C4-2B (cell line): ENCODE measurements at regions not wholly inside any gene's neighbourhood (a gene's known extent, or its start where the extent isn't known, plus 50 kb on each side); places are given as distances from the start of the nearest gene placed in this dataset.

ENCODE experiments used
- ZFX ChIP-seq: fragments of 450-650 bp; IDR thresholded peaks from 2 replicates; pipeline ENCODE4 v1.6.1; 2017
- TF ChIP-seq, protein P1 (sequence below): fragments of 450-650 bp; conservative IDR thresholded peaks from 2 replicates; pipeline ENCODE4 v1.5.1; 2017; ENCODE audit warnings: mild to moderate bottlenecking

GRCh38 chrX:933611-934010, 278.8 kb downstream of the CRLF2 start:
- TF ChIP-seq, protein P1, sequence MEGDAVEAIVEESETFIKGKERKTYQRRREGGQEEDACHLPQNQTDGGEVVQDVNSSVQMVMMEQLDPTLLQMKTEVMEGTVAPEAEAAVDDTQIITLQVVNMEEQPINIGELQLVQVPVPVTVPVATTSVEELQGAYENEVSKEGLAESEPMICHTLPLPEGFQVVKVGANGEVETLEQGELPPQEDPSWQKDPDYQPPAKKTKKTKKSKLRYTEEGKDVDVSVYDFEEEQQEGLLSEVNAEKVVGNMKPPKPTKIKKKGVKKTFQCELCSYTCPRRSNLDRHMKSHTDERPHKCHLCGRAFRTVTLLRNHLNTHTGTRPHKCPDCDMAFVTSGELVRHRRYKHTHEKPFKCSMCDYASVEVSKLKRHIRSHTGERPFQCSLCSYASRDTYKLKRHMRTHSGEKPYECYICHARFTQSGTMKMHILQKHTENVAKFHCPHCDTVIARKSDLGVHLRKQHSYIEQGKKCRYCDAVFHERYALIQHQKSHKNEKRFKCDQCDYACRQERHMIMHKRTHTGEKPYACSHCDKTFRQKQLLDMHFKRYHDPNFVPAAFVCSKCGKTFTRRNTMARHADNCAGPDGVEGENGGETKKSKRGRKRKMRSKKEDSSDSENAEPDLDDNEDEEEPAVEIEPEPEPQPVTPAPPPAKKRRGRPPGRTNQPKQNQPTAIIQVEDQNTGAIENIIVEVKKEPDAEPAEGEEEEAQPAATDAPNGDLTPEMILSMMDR = no peak
- no peak for TF ChIP-seq ZFX
